ENCODE measurements at regions not wholly inside any gene's neighbourhood (a gene's known extent, or its start where the extent isn't known, plus 50 kb on each side); places are given as distances from the start of the nearest gene placed in this dataset.
"Not testable (repeated sequence)": the region's sequence is repeated elsewhere in the genome, so short reads cannot be mapped to it uniquely, and the experiment has no call there.

- no peak for TF ChIP-seq CTCF (IDR thresholded peaks at IDR 0.05)
- no peak overlapping the region for H3K4me3 ChIP-seq
- H3K27me3 ChIP-seq, result peaks cover 0 to 3% of the 10 kb centered on the region in 2 donors
- H3K27ac ChIP-seq, result no peak overlapping the region
- intact Hi-C loops (cut with DNase I; ENCODE audit: low total_unique reads), result no loop called here
- no peaks in the 10 kb centered on the region for H3K9me3 ChIP-seq
- no peaks in the 10 kb centered on the region for H3K36me3 ChIP-seq
- no peaks in the 10 kb centered on the region for H3K4me1 ChIP-seq
- DNase-seq, result no peak
Measured at GRCh38 chr7:68183176-68183575, 1186.5 kb downstream of the TYW1 start.

GRCh38 chr7:68185631-68186456 lies 1189.2 kb downstream of the TYW1 start:
- DNase-seq, result no peak
- intact Hi-C loops (cut with DNase I; ENCODE audit: low total_unique reads), result no loop called here
- no peak for TF ChIP-seq CTCF (IDR thresholded peaks at IDR 0.05)
- Histone ChIP-seq H3K4me1 (no peaks in the 10 kb centered on the region), H3K27me3 (peaks cover 0 to 3% of the 10 kb centered on the region in 2 donors), H3K27ac (no peak overlapping the region), H3K36me3 (no peaks in the 10 kb centered on the region), H3K9me3 (no peaks in the 10 kb centered on the region), H3K4me3 (no peak overlapping the region)

- DNase-seq, result no peak
- Histone ChIP-seq H3K4me1 (no peaks in the 10 kb centered on the region), H3K27me3 (peaks cover 0 to 2% of the 10 kb centered on the region in 2 donors), H3K27ac (no peak overlapping the region), H3K36me3 (no peaks in the 10 kb centered on the region), H3K4me3 (no peak overlapping the region), H3K9me3 (no peaks in the 10 kb centered on the region)
- intact Hi-C loops (cut with DNase I; ENCODE audit: low total_unique reads), result no loop called here
- TF ChIP-seq CTCF (IDR thresholded peaks at IDR 0.05), result no peak
Measured at GRCh38 chr7:68187532-68187931, 1190.9 kb downstream of the TYW1 start.

- intact Hi-C loops (cut with DNase I; ENCODE audit: low total_unique reads), result no loop called here
- H3K27ac ChIP-seq, result no peak overlapping the region
- TF ChIP-seq CTCF (IDR thresholded peaks at IDR 0.05), result no peak
- no peak overlapping the region for H3K4me3 ChIP-seq
- no peaks in the 10 kb centered on the region for H3K36me3 ChIP-seq
- no peaks in the 10 kb centered on the region for H3K27me3 ChIP-seq
- H3K4me1 ChIP-seq, result no peaks in the 10 kb centered on the region
- DNase-seq, result no peak
- no peaks in the 10 kb centered on the region for H3K9me3 ChIP-seq
Measured at GRCh38 chr7:68192941-68193340, 1196.3 kb downstream of the TYW1 start.

GRCh38 chr7:68195642-68196041 lies 1199.0 kb downstream of the TYW1 start:
- H3K4me1 ChIP-seq; DNase-seq; H3K36me3 ChIP-seq; H3K4me3 ChIP-seq; H3K27ac ChIP-seq; H3K9me3 ChIP-seq; H3K27me3 ChIP-seq; intact Hi-C loops (cut with DNase I; ENCODE audit: low total_unique reads): not testable (repeated sequence)

- Histone ChIP-seq H3K36me3 (no peaks in the 10 kb centered on the region), H3K27ac (no peak overlapping the region), H3K9me3 (no peaks in the 10 kb centered on the region), H3K4me3 (no peak overlapping the region), H3K27me3 (no peaks in the 10 kb centered on the region), H3K4me1 (no peaks in the 10 kb centered on the region)
- intact Hi-C loops (cut with DNase I; ENCODE audit: low total_unique reads), result no loop called here
- no peak for TF ChIP-seq CTCF (IDR thresholded peaks at IDR 0.05)
- no peak for DNase-seq
Measured at GRCh38 chr7:68200051-68200670, 1203.5 kb downstream of the TYW1 start.
